ENCODE measurements at regions not wholly inside any gene's neighbourhood (a gene's known extent, or its start where the extent isn't known, plus 50 kb on each side); places are given as distances from the start of the nearest gene placed in this dataset.

GRCh38 chr1:29482991-29483390, 246.7 kb downstream of the PTPRU start:
- Histone ChIP-seq H3K4me3 (ENCODE audit: low read length, poor library complexity, severe bottlenecking) (no peak overlapping the region), H3K9me3 (ENCODE audit: insufficient read depth, low read depth, low read length) (peaks cover 2% of the 10 kb centered on the region; the same call in 1 of the 2 replicates), H2AFZ (ENCODE audit: low read length) (no peak overlapping the region), H3K4me2 (ENCODE audit: low read depth, low read length, poor library complexity, severe bottlenecking) (no peak overlapping the region), H3K79me2 (ENCODE audit: insufficient read depth, low read length) (no peaks in the 10 kb centered on the region), H3K4me1 (ENCODE audit: insufficient read depth, low read length, poor library complexity, severe bottlenecking) (no peaks in the 10 kb centered on the region), H3K36me3 (ENCODE audit: insufficient read depth, low read length) (no peaks in the 10 kb centered on the region), H3K9ac (ENCODE audit: low read depth, low read length, poor library complexity, severe bottlenecking) (no peak overlapping the region), H3K27me3 (ENCODE audit: insufficient read depth, low read length, poor library complexity, severe bottlenecking) (no peaks in the 10 kb centered on the region), H3F3A (ENCODE audit: low read depth) (no peaks in the 10 kb centered on the region), H3K9me2 (replicated peaks; ENCODE audit: low read depth, low read length) (no peaks in the 10 kb centered on the region), H4K20me1 (ENCODE audit: insufficient read depth, low read length, poor library complexity, severe bottlenecking) (no peaks in the 10 kb centered on the region)
- no peak for TF ChIP-seq EZH2phosphoT487 (IDR thresholded peaks at IDR 0.05; ENCODE audit: borderline replicate concordance)
- no peak for TF ChIP-seq CTCF (conservative IDR thresholded peaks at IDR 0.05; ENCODE audit: low read length)

- TF ChIP-seq CTCF (conservative IDR thresholded peaks at IDR 0.05; ENCODE audit: low read length) (no peak), EZH2phosphoT487 (IDR thresholded peaks at IDR 0.05; ENCODE audit: borderline replicate concordance) (no peak)
- no peak overlapping the region for H3K4me2 ChIP-seq (ENCODE audit: low read depth, low read length, poor library complexity, severe bottlenecking)
Observed at GRCh38 chr1:29482064-29482463, 245.7 kb downstream of the PTPRU start.

GRCh38 chr1:29481031-29481430, 244.7 kb downstream of the PTPRU start:
- TF ChIP-seq EZH2phosphoT487 (IDR thresholded peaks at IDR 0.05; ENCODE audit: borderline replicate concordance) = no peak
- TF ChIP-seq CTCF (conservative IDR thresholded peaks at IDR 0.05; ENCODE audit: low read length) = no peak
- peaks cover 2% of the 10 kb centered on the region; the same call in 1 of the 2 replicates for H3K9me3 ChIP-seq (ENCODE audit: insufficient read depth, low read depth, low read length)
- no peak overlapping the region for H3K9ac ChIP-seq (ENCODE audit: low read depth, low read length, poor library complexity, severe bottlenecking)
- no peaks in the 10 kb centered on the region for H3K9me2 ChIP-seq (replicated peaks; ENCODE audit: low read depth, low read length)
- no peaks in the 10 kb centered on the region for H3F3A ChIP-seq (ENCODE audit: low read depth)
- no peak overlapping the region for H3K4me3 ChIP-seq (ENCODE audit: low read length, poor library complexity, severe bottlenecking)
- no peak overlapping the region for H2AFZ ChIP-seq (ENCODE audit: low read length)
- H3K4me2 ChIP-seq (ENCODE audit: low read depth, low read length, poor library complexity, severe bottlenecking) = no peak overlapping the region
- no peaks in the 10 kb centered on the region for H3K27me3 ChIP-seq (ENCODE audit: insufficient read depth, low read length, poor library complexity, severe bottlenecking)
- no peaks in the 10 kb centered on the region for H4K20me1 ChIP-seq (ENCODE audit: insufficient read depth, low read length, poor library complexity, severe bottlenecking)
- H3K36me3 ChIP-seq (ENCODE audit: insufficient read depth, low read length) = no peaks in the 10 kb centered on the region
- no peaks in the 10 kb centered on the region for H3K79me2 ChIP-seq (ENCODE audit: insufficient read depth, low read length)
- no peaks in the 10 kb centered on the region for H3K4me1 ChIP-seq (ENCODE audit: insufficient read depth, low read length, poor library complexity, severe bottlenecking)

More at GRCh38 chr1:29482064-29482463, 245.7 kb downstream of the PTPRU start:
- Histone ChIP-seq H3K9me3 (ENCODE audit: insufficient read depth, low read depth, low read length) (peaks cover 2% of the 10 kb centered on the region; the same call in 1 of the 2 replicates), H3K27me3 (ENCODE audit: insufficient read depth, low read length, poor library complexity, severe bottlenecking) (no peaks in the 10 kb centered on the region), H3K9me2 (replicated peaks; ENCODE audit: low read depth, low read length) (no peaks in the 10 kb centered on the region), H3K4me3 (ENCODE audit: low read length, poor library complexity, severe bottlenecking) (no peak overlapping the region), H3K4me1 (ENCODE audit: insufficient read depth, low read length, poor library complexity, severe bottlenecking) (no peaks in the 10 kb centered on the region), H3K9ac (ENCODE audit: low read depth, low read length, poor library complexity, severe bottlenecking) (no peak overlapping the region), H3K36me3 (ENCODE audit: insufficient read depth, low read length) (no peaks in the 10 kb centered on the region), H2AFZ (ENCODE audit: low read length) (no peak overlapping the region), H4K20me1 (ENCODE audit: insufficient read depth, low read length, poor library complexity, severe bottlenecking) (no peaks in the 10 kb centered on the region), H3F3A (ENCODE audit: low read depth) (no peaks in the 10 kb centered on the region), H3K79me2 (ENCODE audit: insufficient read depth, low read length) (no peaks in the 10 kb centered on the region)
